Stimulated activated CD4-positive, alpha-beta T cell treated with anti-CD3 and anti-CD28 coated beads, Interleukin-1b, Interleukin-23, amount 100 ng/mL, for 24 hours (primary cell): ENCODE measurements at regions not wholly inside any gene's neighbourhood (a gene's known extent, or its start where the extent isn't known, plus 50 kb on each side); places are given as distances from the start of the nearest gene placed in this dataset.

Experiments used
- DNase-seq, 4 experiments: peaks; one replicate each; pipeline ENCODE4 v3.0.0-alpha.2; 2020; ENCODE audit warnings: low read depth in 4 of 4, low spot score in 1 of 4

DNA sequence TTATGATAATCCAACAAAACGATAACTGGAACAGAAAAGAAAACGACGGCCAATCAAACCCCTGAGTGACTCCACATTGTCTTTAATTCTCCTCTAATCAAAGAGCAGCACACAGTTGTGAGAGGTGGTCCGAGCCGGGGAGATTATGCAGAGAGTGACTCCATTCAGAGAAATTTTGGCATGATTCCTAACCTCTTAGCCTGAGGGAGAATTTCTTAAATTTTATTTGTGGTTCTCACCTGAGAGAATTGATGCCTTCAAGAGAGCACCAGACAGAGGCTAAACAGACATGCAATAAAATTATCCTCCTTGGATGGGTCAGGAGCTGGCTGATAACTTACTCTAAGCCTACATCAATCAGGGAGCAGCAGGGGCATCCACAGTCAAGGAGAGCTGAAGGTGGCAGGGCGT is 310.0 kb upstream of the KLF12 start:
- DNase-seq: no peak

DNA sequence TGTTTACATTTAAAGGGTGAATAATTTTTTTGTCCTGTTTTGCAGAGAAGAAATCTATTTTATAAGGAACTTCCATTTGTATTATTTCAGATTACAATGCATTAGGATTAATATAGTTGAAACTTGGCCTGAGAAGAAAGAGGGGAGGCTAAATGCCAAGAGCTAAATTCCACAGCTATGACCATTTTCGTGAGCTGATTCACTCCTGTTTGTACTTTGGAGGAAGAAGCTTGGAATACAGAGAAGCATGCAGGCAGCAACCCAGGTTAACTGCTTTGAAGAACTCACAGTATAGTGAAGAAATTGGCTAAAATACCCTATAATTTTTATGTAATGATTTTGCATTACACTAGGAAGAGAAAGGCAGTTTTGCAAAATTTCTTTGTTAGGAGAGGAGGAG is 309.4 kb upstream of the KLF12 start:
- no peak for DNase-seq

DNA sequence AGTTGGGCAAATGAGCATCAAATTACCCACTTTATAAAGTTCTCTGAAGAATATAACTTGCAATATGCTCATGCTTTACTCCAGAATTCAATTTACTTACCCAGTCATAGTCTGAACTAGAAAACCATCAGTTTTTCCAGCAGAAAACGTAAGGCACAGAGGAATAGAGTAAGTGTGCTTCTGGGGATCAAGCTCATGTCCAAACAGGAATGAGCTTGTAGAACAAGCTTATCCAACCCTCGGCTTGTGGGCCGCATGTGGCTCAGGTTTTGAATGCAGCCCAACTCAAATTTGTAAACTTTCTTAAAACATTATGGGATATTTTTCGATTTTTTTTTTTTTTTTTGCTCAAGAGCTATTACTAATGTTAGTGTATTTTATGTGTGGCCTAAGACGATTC is 308.5 kb upstream of the KLF12 start:
- no peak for DNase-seq

DNA sequence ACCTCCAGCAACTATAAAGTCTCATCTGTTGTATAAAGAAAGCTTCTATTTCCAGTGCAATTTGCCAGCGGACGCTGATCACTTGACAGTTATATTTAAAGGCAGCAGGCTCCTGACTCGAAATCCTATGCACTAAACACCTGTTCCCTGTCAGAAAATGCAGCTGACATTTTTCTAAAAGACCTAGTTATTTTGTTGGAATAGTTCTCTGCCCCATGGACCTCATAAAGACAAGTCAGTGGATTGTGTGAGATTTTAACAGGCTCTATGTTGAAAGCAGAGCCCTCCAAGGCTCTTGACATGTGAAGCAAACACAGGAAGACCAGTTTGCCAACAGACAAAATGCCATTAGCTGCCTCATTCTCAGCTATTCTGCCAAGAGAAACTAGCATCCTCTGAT is 304.7 kb upstream of the KLF12 start:
- DNase-seq: no peak

DNA sequence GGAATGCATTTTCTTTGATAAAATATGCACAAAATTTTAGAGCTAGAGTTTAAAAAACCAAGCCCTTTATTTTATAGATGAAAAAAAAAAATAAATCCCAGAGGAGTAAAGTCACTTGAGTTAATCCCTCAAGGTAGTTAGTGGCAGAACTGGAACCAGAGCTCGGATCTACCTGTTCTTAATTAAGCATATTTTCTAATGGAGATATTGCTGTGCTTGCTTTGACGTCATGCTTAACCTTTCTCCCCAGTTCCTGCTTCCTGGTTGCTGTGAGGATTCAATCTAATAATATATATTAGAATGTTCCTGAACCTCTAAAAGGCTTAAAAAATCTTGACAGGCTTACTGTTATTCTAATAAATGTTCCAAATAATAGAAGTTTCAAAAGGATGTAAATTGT is 300.6 kb upstream of the KLF12 start:
- DNase-seq: no peak

DNA sequence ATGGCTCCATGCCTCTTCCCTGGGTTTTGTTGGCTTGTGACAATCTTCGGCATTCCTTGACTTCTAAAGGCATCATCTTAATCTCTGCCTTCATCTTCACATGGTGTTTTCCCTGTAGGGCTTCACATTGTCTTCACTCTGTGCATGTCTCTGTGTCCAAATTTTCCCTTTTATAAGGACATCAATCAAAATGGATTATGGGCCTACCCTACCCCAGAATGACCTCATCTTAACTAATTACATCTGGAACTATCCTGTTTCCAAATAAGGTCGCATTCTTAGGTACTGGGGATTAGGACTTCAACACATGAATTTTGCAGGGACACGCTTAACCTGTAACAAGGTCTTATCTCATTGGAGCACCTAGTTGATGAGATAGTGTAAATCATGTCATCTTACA is 290.3 kb upstream of the KLF12 start:
- DNase-seq: no peak

DNA sequence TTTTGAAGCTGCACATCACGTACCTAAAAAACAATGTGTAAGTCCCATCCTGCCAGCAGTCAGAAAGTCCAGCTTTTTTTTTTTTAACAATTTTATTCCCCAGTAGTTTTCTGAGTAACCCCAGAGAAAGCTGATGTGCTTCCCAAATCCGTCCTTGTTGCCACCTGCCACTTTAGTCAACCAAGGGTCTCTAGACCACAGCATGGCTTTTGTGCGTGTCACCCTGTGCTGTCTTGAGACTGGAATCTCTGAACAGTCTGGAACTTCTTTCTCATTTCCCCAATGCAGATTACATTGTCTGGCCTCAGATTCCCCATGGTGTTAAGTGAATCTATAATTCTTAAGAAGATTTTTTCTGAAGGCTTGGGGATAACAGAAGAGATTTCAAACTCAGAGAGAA is 289.2 kb upstream of the KLF12 start:
- no peak for DNase-seq

DNA sequence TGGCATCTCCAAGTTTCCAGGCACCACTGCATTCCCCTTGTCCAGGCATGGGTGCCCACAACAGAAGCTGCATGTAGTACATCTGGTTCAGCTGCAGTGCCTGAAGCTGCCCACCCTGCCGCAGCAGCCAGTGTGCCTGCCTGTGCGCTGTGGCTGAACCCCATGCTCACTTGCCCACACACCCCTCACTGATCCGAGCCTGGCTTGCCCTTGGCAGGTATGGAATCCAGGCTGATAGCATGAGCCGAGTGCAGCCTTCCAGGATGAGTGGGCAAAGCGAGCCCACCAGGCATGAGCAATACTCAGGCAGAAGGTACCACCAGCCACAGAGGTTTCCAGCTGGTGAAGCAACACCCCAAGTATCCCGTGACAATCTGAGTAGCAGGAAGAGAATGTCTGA is 280.3 kb upstream of the KLF12 start:
- no peak for DNase-seq

DNA sequence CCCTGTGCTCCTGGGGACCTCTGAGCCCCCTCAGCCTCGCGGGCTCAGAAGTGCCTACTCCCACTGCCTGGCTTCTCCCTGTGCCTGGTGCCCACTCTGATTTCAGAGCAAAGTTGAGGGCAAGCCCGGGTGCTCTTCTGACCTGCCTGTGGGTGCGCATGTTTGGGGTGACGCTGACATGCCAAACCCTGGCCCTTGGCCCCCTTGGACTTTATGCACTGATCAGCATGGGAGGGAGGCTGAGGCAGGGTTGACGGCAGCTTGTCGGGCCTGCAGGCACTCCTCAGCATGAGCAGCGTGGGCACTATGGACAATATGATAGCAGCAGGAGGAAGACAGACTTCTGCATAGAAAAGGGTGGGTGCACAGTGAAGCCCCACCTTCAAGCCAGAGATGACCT is 279.3 kb upstream of the KLF12 start:
- no peak for DNase-seq

DNA sequence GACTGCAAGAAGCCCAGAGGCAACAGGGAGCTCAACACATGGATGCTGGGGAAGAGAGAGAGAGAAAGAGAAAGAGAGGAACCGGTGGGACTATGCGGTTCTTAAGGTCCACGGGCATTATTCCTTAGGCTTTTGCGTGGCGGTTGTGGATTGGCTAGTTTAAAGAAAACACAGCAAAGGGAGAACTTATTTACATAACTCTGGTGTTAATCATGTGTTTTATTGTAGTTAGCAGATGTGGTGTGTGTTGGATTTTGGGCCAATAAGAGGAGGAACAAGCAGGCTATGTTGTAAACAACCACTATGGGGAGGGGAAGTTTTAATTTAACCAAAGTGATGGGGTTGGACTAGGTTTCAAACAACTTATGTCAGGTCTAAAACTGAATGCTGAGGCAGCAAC is 275.3 kb upstream of the KLF12 start:
- no peak for DNase-seq

DNA sequence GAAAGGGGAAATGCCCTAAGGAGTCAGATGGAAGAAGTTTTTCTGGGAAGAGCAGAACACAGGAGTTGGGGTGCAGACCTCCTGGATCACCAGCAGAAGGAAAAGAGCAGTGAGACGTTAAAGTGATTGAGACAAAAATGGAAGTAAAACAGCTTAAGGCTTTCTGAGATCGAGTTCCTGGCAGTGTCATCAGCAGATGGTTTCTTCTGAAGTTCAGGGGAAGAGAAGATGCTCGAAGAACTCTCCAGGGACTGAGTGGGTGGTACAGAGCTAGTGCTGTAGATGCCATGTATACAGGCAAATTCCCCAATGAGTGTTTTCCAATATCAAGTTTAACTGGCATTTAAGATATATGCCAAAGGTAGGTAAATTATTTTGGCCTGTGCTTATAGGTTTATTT is 272.2 kb upstream of the KLF12 start:
- no peak for DNase-seq

DNA sequence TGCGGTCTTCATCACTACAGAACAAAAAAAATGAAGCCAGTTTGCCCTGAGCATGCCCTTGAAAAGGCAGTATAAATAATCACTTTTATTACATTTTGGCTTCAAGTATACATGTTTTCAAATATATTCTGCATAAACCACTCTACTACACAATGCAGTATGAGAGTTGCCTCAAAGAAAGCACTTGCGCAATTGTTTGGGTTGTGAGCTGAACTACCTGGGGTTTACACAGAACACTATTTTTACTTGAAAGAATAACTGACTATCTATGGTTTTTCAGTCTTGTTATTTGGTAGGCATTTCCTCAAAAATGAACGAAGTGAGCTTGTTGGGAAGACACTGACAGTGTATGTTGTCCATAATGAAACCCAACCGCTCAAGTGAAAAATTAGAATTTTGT is 264.4 kb upstream of the KLF12 start:
- no peak for DNase-seq

DNA sequence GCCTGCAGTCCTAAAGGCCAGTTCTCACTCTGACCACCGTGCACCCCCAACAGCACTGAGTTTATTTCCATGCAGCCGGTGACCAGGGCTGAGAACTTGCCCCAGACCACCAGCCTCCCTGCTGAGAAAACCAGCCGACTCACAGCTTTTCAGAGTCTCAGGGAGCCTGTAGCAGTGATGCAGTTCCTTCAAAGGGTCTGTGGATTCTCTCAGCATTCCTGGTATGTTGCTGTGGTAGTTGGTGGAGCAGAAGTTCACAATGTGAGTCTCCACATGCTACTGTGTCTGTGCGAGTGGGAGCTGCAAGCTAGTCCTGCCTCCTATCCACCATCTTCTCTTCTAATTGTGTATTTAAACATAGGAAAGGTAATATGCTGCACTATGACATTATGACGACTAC is 254.9 kb upstream of the KLF12 start:
- DNase-seq: no peak

DNA sequence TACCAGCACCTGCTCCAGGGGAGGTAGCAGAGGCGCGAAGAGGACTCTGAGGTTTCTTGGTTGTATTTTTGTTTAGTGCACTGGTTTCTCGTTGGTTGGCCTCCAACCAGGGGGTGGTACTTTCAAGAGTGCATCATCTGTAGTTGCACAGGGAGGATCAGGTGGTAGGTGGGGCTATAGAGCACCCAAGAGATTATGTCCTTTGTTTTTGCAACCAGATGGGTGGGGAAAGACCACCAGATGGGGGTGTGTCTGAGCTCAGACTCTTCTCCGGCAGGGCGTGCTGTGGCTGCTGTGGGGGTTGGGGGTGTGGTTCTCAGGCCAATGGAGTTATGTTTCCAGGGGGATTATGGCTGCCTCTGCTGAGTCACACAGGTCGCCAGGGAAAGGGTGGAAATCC is 254.4 kb upstream of the KLF12 start:
- DNase-seq: no peak

DNA sequence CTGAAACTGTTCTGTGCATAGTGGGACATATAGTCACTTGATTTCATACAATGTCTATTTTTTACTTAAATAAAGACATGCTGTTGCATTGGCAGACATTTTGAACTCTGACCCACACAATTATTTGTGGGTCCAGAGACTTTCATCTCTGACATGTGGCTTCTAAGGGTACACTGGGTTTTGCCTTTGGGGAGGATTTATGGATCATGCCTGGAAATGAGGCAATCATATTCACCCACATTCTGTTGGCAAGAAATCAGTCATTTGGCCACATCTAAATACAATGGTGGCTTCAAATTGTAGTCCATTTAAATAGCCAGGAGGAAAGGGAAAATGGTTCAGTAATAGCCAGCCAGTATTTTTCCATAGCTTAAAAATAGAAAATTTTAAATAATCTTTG is 238.3 kb upstream of the KLF12 start:
- DNase-seq: no peak

DNA sequence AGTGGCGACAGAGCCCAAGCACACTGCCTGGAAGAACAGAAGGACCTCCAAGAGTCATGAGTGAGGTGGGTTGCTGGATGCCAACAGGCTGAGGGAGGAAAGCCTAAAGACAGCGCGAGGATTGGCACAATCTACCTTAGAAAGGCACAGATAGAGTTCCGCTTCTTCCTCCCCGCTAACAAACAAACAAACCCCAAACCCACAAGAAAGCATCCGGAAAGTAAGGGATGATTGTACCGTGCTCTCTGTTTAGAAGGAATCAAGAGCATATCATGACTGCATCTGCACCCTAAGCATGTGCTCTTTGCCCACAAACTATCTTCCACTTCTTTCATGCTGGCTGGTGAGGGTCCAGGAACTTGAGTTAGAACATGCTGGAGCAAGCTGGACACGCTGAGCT is 233.0 kb upstream of the KLF12 start:
- no peak for DNase-seq

DNA sequence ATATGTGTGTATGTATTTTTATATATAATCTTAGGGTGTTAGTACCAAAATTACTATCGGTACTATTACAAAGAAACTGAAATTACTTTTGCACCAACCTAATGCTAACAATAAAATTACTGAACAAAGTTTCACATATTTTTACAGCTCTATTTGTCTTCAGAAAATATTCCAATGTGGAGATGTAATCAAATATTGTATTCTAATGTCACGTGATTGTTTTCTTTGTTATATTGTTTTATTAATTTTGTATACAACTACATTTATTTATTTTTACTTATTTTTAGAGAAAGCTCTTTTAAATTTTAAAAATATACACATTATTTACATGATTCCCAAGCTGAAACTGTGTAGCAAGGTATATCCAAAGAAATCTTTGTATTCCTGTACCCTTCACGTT is 227.1 kb upstream of the KLF12 start:
- DNase-seq: no peak

DNA sequence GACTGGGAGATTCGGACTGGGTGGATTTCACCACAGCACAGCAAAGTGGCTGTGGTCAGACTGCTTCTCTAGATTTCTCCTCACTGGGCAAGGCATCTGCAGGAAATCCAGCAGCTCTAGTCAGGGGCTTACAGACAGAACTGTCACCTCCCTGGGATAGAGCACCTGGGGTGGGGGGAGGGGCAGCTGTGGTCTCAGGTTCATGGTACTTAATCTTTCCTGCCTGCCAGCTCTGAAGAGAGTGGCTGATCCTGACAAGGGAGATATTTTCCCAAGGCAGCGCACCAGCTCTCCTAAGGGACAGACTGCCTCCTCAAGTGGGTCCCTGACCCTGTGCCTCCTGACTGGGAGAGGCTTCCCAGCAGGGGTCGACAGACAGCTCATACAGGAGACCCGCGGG is 212.8 kb upstream of the KLF12 start:
- no peak for DNase-seq

DNA sequence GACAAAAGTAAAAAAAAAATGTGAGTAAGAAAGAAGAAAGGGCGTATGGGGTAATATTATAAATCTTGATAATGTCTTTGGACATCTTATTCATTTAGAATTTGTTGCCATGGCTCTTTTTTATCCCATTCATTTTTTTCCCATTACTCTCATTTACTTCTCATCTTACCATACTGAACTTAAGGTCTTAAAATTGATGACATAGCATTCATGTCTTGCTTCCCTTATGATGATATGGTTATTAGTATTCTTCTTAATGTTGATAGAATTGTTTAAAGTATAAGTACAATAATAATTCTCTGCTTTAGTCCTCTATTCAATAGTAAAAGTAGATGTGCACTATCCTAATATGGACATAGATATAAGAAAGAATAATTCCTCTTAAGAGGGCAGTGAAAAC is 204.1 kb upstream of the KLF12 start:
- DNase-seq: no peak

DNA sequence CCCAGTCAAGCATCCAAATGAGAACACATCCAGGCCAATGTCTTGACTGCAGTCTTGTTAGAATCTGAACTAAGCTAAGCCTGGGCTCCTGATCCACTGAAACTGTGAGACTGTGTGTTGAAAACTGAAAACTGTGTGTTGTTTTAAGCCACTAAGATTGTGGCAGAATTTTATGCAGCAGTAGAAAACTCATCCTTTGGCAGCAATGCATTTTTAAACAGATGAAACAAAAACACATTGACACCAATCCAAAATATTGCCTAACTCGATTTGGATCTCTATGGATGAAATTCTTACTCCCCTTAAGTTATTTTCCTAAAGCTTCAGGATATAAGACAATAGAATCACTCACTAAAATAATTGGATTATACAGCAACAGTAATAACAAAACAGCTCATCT is 202.3 kb upstream of the KLF12 start:
- no peak for DNase-seq

DNA sequence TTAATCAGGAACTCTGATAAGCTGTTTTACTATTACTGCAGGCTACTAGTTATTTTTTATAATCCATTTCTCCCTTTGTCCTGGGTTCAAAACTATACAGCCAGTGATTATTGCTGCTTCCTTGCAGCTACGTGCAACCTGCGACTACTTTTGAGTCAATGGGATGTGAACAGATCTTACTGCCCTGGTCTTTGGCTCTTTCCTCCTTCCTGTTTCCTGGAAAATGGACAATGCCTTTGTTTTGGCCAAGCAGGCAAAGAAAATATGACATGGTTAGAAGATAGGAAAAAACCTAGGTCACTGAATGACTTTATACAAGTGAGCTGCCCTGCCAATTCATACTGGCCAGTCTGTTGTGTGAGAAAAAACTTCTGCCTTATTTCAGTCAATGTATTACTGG is 201.2 kb upstream of the KLF12 start:
- no peak for DNase-seq

DNA sequence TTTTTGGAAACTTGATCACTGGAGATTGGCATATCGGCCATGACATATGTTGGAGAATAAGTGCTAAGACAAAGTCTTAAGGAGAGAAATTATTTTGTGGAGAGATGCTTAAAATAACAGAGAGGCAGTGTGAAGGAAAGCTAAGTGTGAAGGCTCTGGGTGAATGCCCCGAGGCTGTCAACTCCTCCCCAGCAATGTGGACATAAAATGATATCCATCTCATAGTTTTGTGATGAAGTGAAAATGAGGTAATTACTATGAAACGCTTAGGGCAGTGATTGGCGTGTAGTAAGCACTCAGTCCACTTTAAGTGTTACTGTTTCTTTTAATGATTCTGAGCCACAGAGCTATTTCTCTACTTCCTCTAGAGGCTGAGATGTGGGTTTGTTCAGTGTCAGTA is 195.8 kb upstream of the KLF12 start:
- no peak for DNase-seq

DNA sequence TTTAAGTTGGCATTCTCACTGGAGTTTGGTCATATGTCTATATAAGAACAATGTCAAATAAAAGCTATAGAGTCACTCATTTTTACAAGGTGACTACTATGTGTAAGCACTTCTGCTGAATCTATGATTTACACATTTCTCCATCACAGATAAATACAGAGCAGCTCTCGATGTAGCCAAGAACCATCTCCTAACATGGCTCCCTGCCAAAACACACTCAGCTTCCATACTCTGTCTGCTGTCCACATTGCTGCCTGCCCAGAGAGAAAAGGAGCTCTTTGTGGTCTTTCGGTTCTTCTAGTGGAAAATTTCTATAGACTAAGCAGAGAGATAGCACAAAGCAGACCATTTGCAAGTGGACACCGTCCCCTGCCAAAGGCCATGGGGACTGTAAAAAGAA is 190.9 kb upstream of the KLF12 start:
- no peak for DNase-seq

DNA sequence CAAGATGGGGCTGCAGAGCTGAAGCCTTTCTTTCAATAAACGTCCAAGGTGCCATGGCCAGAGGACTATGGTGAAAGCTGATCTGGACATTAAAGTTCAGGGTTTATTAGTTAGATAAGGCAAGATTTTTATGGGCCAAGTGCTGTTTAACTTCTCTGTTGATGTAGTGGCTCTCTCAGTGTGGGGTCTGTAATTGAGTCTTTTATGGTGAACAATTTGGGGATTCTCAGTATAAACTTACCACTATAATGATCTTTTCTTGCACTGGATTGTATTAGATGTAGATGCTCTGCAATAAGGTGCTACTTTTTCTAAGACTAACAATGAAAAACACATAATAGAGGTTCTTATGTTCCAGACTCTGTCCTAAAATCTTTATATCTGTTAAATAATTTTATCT is 190.1 kb upstream of the KLF12 start:
- DNase-seq: no peak

DNA sequence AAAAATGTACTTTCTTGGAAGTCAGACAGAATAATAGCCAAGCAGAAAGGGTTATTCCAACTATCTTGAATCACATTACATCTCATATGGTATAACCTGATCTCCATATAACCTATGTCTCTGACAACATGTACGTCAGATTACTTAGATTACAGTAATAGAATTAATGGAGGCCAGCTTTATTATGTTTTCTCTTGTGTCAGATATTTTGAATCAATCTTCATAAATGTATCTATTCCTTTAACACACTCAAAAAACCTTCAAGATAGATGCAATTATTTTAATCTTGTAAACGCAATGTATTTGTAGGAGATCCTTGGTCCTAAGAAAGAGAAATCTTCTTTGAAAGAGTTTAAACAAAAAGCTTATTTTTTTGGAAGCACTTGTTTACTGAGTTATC is 188.4 kb upstream of the KLF12 start:
- DNase-seq: no peak
